Heart left ventricle (tissue), 16 donors: ENCODE measurements at regions not wholly inside any gene's neighbourhood (a gene's known extent, or its start where the extent isn't known, plus 50 kb on each side); places are given as distances from the start of the nearest gene placed in this dataset.

Experiments used
- ATAC-seq, 4 donors: fragments of 200-7000 bp; cut with Tn5 transposase; one replicate each; pipeline ENCODE4 v1.9.1; 2020 to 2022; ENCODE audit warnings: moderate library complexity in 4 of 4, mild to moderate bottlenecking in 3 of 4, moderate number of reproducible peaks in 1 of 4
- DNase-seq, 5 donors: peaks; one replicate each; pipeline ENCODE4 v3.0.0-alpha.2; 2020
- H3K27ac ChIP-seq, 12 donors: fragments of 200-600 bp; sonication (generic) in 4 of 12; one replicate each; pipeline versions ENCODE4 v1.5.0 to v1.8.0; 2016 to 2022; ENCODE audit warnings: mild to moderate bottlenecking in 2 of 12
- H3K27me3 ChIP-seq, 9 donors: fragments of 200-600 bp; sonication (generic) in 2 of 9; one replicate each; pipeline versions ENCODE4 v1.5.1 to v1.8.0; 2016 to 2022; ENCODE audit warnings: mild to moderate bottlenecking in 3 of 9
- H3K36me3 ChIP-seq, 9 donors: fragments of 200-600 bp; sonication (generic) in 2 of 9; one replicate each; pipeline versions ENCODE4 v1.5.0 to v1.8.0; 2018 to 2022; ENCODE audit warnings: mild to moderate bottlenecking in 2 of 9
- H3K4me1 ChIP-seq, 12 donors: fragments of 200-600 bp; sonication (generic) in 4 of 12; one replicate each; pipeline versions ENCODE4 v1.5.0 to v1.8.0; 2016 to 2022; ENCODE audit warnings: mild to moderate bottlenecking in 3 of 12
- H3K4me3 ChIP-seq, 12 donors: fragments of 200-600 bp; sonication (generic) in 4 of 12; one replicate each; pipeline versions ENCODE4 v1.5.0 to v1.8.0; 2017 to 2022; ENCODE audit warnings: mild to moderate bottlenecking in 9 of 12, moderate library complexity in 4 of 12
- H3K9me3 ChIP-seq, 12 donors: fragments of 200-600 bp; sonication (generic) in 4 of 12; one replicate each; pipeline versions ENCODE4 v1.5.0 to v1.8.0; 2016 to 2022; ENCODE audit warnings: mild to moderate bottlenecking in 1 of 12
- CTCF ChIP-seq, 12 donors: fragments of 200-600 bp; sonication (generic) in 4 of 12; IDR thresholded peaks; one replicate each; pipeline versions ENCODE4 v1.5.0 to v1.8.0; 2018 to 2022; ENCODE audit warnings: antibody characterized with exemption in 12 of 12, mild to moderate bottlenecking in 5 of 12
- POLR2A ChIP-seq, 2 donors: fragments of 450-650 bp; IDR thresholded peaks; one replicate each; pipeline ENCODE4 v1.6.1; 2017; ENCODE audit warnings: antibody characterized with exemption in 2 of 2, mild to moderate bottlenecking in 2 of 2, moderate library complexity in 2 of 2
- WGBS, 4 donors: extraction: QIAGEN DNeasy Blood & Tissue Kit in 2 of 4; methylation state at CpG; one replicate each; pipeline versions ENCODE4 v1.1.5 to v1.1.7; 2013 to 2018; 5-methylcytosine and 5-hydroxymethylcytosine counted together
- intact Hi-C, 10 donors: fragments of 100-400 bp; cut with DNase I; formaldehyde crosslinking; loops; one replicate each; pipeline versions ENCODE4 v1.11.1 to v1.14.2; 2022
- donor health status: ischemic (EF 13 %, LVEDD 7.1; RV severe dilation, severe dysfunction).
- donor health status: healthy with polysubstance abuse.
- donor health status: DM: no; HTN: yes; CAD: no.
- donor health status: DM: no; HTN: no; CAD: no.
- donor health status: ischemic (EF 25% LVEDD 6.9; RV normal size, moderate dysfunction).
- donor health status: ischemic (EF 25% LVEDD 5.7; RV mildly dilated, moderate dysfunction).
- donor health status: healthy.
- donor health status: DM: yes; HTN: yes; CAD: no.
- donor health status: ischemic (EF 35%, LVEDD 5.7; RV mildly dilated, moderate dysfunction).
- donor health status: nonischemic (EF 11% LVEDD 7.7; RV severe dilation, severe dysfunction).
- donor health status: DM: yes; HTN: yes; CAD: no.
- donor health status: PGD.
- donor health status: ischemic (EF 29% LVEDD 5.4; RV normal size, mild dysfunction).
- donor health status: nonischemic (EF 23%, LVEDD 6.1; RV moderate dilation, normal function).

- H3K9me3 ChIP-seq: peaks cover 0 to 13% (median 0%) of the 10 kb centered on the region in 12 donors
- no peak overlapping the region for H3K27ac ChIP-seq
- no peaks in the 10 kb centered on the region for H3K27me3 ChIP-seq
- DNase-seq: no peak
- intact Hi-C loops: no loop called here
- no peaks in the 10 kb centered on the region for H3K36me3 ChIP-seq
- TF ChIP-seq CTCF (IDR thresholded peaks at IDR 0.05): no peak
- no peak for TF ChIP-seq POLR2A (IDR thresholded peaks at IDR 0.05)
- H3K4me3 ChIP-seq: no peak overlapping the region
- no peaks in the 10 kb centered on the region for H3K4me1 ChIP-seq
- ATAC-seq: no peak
- 68 to 82% (median 75%) methylated on average over 2 of the region's 2 CpGs for WGBS, 4 donors
These were observed 1653.1 kb upstream of the SLC39A10 start for GRCh38 chr2:194003911-194004310.

GRCh38 chr2:194002699-194003368 lies 1654.2 kb upstream of the SLC39A10 start:
- DNase-seq (no peak), ATAC-seq (no peak)
- Histone ChIP-seq H3K36me3 (no peaks in the 10 kb centered on the region), H3K4me3 (no peak overlapping the region), H3K9me3 (peaks cover 0 to 3% (median 0%) of the 10 kb centered on the region in 12 donors), H3K27ac (no peak overlapping the region), H3K4me1 (no peaks in the 10 kb centered on the region), H3K27me3 (no peaks in the 10 kb centered on the region)
- WGBS, 4 donors: 81 to 82% (median 82%) methylated on average over 6 to 23 of the region's 23 CpGs
- TF ChIP-seq CTCF (IDR thresholded peaks at IDR 0.05) (no peak), POLR2A (IDR thresholded peaks at IDR 0.05) (no peak)
- intact Hi-C loops: no loop called here

GRCh38 chr2:193990868-193991267 lies 1666.2 kb upstream of the SLC39A10 start:
- Histone ChIP-seq H3K27ac (no peak overlapping the region), H3K4me1 (no peaks in the 10 kb centered on the region), H3K9me3 (peaks cover 0 to 5% (median 0%) of the 10 kb centered on the region in 12 donors), H3K4me3 (no peak overlapping the region), H3K36me3 (no peaks in the 10 kb centered on the region), H3K27me3 (no peaks in the 10 kb centered on the region)
- no peak for ATAC-seq
- TF ChIP-seq POLR2A (IDR thresholded peaks at IDR 0.05): no peak
- no peak for TF ChIP-seq CTCF (IDR thresholded peaks at IDR 0.05)
- intact Hi-C loops: no loop called here
- no peak for DNase-seq
- 64 to 84% (median 71%) methylated on average over 4 of the region's 4 CpGs for WGBS, 4 donors

GRCh38 chr2:193989645-193990044 lies 1667.4 kb upstream of the SLC39A10 start:
- Histone ChIP-seq H3K36me3 (no peaks in the 10 kb centered on the region), H3K27ac (no peak overlapping the region), H3K4me3 (no peak overlapping the region), H3K4me1 (no peaks in the 10 kb centered on the region), H3K27me3 (no peaks in the 10 kb centered on the region), H3K9me3 (peaks cover 0 to 5% (median 0%) of the 10 kb centered on the region in 12 donors)
- intact Hi-C loops: no loop called here
- TF ChIP-seq POLR2A (IDR thresholded peaks at IDR 0.05) (no peak), CTCF (IDR thresholded peaks at IDR 0.05) (no peak)
- ATAC-seq (no peak), DNase-seq (no peak)
- 71 to 76% (median 74%) methylated on average over 2 of the region's 2 CpGs for WGBS, 4 donors
